Epidermal melanocyte (primary cell): ENCODE measurements at regions not wholly inside any gene's neighbourhood (a gene's known extent, or its start where the extent isn't known, plus 50 kb on each side); places are given as distances from the start of the nearest gene placed in this dataset.

Experiments used
- DNase-seq: peaks from one replicate; pipeline ENCODE4 v3.0.0; 2011; ENCODE audit warnings: low spot score; ENCODE audit not compliant: insufficient read length

DNA sequence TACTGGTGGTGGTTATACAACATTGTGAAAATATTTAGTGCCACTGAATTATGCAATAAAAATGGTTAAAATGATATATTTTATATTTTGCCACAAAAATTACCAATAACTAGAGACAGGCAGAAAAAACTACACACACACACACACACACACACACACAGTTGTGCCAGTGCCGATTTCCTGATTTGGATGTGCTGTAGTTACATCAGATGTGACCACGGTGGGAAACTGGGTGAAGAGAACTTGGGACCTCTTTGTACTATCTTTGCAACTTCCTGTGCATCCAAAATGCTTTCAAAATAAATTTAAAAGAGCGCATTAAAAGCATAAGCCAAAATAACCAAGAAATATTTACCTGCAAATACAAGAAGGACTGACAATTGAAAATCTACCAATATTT, 61.6 kb upstream of the CCBE1 start:
- no peak for DNase-seq

DNA sequence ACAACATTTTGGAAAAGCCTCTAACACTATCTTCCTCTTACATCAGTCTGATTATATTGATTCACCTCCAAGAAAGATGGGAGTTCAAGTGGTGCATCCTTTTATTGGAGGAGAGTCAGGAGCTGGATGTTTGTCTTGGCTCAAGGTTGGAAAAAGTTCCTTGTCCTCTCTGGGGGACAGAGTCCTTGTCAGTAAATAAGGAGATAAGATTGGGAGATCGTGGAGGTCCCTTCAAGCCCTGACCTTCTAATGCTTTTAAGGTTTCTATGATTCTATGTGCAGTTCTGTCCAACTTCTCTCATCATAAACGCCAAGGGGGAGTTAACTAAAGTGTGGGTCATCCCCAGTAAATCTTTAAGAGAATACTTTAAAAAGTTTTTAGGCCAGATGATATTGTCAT, 60.9 kb upstream of the CCBE1 start:
- no peak for DNase-seq

DNA sequence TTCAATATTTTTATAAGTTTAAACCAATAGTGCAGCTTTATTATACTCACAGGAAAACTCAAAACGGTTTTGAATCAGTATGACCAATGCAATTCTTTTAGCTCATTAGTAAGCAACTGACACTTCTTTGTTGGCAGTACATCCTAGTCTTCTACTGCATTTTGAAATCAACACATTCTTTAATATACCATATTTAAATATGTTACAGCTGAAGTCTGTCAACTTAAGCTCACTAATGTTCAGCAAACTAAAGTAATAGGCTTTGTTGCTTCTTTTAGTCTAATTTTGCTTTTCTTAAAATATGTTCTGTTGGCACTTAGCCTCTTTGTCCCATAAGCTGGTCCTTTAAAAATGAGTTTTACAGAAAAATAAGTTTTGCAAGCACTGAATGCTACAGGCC, 55.4 kb upstream of the CCBE1 start:
- DNase-seq: no peak

DNA sequence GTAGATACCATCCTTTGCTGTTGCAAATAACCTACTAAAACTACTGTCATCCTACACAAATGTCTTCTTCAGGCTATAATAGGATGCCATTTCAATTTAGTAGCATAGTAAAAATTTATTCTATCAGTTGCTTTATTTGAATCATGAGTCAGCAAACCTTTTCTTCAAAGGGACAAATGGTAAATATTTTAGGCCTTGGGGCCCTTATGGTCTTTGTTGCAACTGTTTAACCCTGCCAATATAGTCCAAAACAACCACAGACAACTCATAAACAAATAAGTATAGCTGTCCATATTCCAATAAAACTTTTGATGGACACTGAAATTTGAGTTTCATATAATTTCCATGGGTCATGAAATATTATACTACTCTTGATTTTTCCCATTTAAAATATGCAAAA, 54.0 kb upstream of the CCBE1 start:
- DNase-seq: no peak

DNA sequence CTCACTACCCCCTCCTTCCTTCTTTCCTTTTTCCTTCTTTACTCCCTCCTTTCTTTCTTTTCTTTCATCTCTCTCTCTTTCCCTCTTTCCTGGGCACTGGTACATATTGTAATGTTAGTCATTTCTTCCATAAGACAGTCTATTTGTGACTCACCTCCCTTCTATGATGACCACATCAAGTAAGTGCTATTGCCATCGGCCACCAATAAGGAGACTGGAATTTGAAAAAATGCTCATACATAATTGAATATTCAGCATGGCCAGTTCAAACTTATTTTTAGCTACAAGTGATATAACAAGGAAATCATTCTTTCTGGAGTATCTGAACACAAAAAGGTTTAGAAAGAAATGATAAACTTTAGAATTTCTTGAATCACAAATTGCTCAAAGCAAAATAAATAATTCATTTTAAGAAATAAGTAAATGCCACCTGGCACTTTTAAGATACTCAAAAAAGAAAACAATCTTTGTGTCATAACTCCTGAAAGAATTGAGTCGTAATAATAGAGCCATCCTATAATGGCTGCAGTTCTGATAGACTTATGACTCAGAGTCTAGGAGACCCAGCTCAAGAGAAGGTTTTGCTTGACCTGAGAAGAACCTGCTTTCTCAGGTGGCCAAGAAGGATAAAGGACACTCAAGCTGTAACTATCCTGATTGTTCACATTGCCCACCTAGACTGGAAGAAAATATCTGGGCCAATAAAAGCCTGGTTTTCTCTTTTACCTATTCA, 51.6 kb upstream of the CCBE1 start:
- DNase-seq: no peak
